AG20443 (cell line): ENCODE measurements at regions not wholly inside any gene's neighbourhood (a gene's known extent, or its start where the extent isn't known, plus 50 kb on each side); places are given as distances from the start of the nearest gene placed in this dataset.

Experiments
- DNase-seq: peaks from one replicate; pipeline ENCODE4 v3.0.0; 2012; ENCODE audit warnings: low spot score, mixed read lengths

GRCh38 chr18:11553098-11553940, 56.1 kb upstream of the SLC35G4 start:
- peak; percentile 76 for DNase-seq

DNA sequence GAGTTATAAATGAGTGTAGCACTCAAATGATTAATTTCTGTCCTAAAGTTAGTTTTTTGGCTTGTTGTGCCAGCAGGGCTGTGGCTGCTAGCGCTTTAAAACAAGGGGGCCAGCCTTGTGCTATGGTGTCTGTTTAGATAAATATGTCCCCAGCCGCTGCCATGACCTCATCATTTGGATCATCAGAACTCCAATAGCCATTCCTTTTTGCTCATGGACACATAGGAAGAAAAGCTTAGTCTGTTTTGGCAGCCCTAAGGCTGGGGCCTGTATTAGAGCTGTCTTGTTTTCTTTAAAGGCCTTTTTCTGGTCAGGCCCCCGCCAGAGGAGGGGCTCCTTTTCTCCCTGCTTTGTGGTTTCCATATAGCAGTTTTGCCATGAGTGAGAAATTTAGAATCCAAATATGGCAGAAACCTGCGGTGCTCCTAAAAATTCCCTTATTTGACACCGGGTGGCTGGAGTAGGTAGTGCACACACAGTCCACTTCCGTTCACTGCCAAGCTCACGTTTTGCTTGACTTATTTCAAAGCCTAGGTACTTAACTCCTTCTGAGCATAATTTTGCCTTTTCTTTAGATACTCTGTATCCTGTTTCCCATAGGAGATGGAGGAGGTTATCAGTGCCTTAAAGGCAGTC, 60.4 kb upstream of the SLC35G4 start:
- no peak for DNase-seq

DNA sequence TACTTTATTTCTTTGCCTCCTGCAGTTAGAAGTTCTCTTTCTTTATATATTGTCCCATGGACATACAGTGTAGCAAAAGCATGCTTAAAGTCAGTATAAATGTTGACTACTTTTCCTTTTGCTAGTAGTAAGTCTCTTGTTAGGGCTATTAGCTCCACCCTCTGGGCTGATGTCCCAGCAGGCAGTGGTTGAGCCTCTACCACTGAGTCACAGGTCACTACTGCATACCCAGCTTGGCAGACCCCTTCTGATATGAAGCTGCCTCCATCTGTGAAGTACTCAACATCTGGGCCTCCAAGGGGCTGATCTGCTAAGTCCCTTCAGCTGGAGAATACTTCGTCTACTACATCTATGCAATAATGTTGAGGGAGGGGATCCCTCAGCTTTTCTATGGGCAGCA, 61.0 kb upstream of the SLC35G4 start:
- no peak for DNase-seq

DNA sequence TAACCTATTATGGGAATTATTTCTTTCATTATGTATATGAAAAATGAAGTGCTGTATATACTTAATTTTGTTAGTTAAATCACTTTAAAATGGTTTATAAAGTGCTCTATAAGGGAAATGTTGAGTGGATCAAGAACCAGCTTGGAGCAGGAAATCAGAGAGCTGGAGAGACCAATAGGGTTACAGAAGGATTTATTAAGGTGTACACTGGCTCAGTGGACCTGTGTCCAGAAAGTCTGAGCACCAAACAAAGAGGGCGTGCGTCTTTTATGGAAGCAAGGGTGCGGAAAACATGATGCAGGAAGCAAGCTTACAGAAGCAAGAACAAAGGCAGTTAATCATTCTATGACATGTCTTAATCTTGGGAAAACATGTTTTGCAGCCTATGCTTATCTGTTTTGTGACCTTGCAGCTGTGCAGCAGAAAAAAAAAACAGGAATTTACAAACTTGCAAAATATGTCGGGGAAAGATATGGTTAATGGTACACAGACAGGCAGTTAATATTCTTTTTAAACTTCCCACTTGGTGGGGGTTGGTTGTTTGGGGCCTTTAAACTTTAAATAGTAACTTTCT, 65.2 kb upstream of the SLC35G4 start:
- DNase-seq = no peak

- no peak for DNase-seq
Observed at GRCh38 chr18:11541179-11541578, 68.2 kb upstream of the SLC35G4 start.

DNA sequence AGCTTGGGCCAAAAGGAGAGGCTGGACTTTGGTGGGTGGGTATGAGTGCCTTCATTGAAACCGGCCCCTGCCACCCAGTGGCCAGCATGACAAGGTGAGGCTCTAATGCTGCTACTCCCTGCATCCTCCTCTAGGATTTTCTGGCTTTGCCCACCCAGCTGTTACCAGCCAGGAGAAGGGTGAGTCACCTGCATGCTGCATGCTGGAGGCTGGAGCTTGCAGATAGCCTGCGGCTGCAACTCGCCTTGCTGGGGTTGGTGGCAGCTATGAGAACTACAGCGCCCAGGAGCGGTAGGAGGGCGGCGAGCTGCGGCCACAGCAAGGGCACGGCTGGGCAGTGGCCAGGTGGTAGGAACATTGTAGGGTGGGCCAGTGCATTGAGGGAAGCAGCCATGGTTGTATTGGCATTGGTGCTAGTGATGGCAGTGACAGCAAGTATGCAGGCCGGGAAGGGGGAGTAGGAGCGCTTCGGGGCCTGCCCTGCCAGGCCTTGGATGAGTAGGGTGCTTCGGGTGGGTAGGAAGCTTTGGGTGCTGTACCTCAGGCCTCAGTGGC, 75.4 kb upstream of the SLC35G4 start:
- no peak for DNase-seq

- DNase-seq = no peak
Observed at GRCh38 chr18:11533513-11533890, 75.9 kb upstream of the SLC35G4 start.

DNA sequence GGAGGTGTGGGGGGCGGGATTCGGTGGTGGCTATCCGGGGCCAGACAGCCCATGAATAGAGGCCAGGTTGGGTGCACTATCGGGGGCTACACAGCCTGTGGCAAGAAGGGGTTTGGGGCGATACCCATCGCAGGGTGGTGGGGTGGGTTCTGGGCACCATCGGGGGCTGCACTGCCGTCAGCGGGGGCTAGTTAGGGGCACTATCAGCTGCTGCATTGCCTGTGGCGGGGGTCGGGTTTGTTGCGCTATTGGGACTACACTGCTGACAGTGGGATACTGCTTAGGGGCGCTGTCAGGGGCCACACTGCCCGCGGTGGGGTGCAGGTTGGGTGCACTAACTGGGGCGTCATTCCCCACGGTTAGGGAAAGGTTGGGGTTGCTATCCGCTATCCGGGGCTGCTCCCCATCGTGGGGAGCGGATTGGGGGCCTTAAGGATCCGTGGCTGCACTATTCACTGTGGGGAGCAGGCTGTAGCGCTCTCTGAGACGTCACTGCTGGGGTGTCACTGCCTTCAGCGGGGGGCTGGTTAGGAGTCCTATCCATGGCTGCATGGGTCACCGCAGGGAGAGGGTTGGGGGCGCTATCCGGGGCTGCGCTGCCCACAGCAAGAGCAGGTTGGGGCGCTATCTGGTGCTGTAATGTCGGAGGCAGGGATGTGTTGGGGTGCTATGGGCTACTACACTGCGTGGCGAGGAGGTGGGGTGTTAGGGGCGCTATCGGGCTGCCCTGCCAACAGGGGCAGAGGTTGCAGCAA, 76.5 kb upstream of the SLC35G4 start:
- DNase-seq = no peak

GRCh38 chr18:11529081-11529480, 80.3 kb upstream of the SLC35G4 start:
- no peak for DNase-seq

- no peak for DNase-seq
Observed at GRCh38 chr18:11526675-11527074, 82.7 kb upstream of the SLC35G4 start.

DNA sequence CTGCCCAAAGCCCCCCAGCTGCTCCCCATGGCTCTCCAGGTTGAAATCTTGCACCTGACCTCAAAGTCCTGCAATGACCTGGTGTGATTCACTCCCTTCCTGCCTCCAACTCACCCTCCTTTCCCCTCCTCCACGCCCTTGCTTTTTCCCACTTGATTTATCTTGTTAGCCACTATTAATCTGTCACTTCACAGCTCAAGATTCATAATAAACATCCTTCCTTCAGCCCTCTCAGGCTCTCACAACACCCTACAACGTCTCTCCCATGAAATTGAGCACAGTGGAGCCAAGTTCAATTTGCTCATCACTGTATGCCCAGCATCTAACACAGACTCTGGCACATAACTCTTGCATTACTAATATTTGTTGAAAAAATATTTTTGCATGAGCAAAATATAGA, 85.6 kb upstream of the SLC35G4 start:
- no peak for DNase-seq

- DNase-seq = no peak
Observed at GRCh38 chr18:11522992-11523391, 86.4 kb upstream of the SLC35G4 start.

GRCh38 chr18:11521853-11522252, 87.5 kb upstream of the SLC35G4 start:
- DNase-seq = no peak

DNA sequence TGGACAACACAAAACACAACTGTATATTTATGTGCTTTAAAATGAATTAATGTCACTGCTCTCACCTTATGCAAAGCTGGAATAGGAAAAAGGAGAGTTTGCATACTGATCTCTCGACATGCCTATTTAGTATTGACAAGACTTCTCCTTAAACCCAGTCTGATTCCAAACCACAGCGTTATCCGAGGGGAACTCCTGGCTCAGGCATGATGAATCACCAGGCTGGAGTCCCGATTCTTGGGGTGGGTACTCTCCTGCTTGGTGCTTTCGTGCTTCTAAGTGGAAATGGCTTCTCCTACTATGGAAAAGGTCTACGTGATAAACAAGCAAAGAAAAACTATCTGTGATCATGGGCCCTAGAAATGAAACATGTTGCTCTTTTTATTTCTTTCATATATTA, 88.9 kb upstream of the SLC35G4 start:
- DNase-seq = no peak

GRCh38 chr18:11518788-11519685, 90.4 kb upstream of the SLC35G4 start:
- DNase-seq = peak; percentile 35

- no peak for DNase-seq
Observed at GRCh38 chr18:11517704-11518103, 91.7 kb upstream of the SLC35G4 start.

- DNase-seq = peak; percentile 45
Observed at GRCh38 chr18:11516751-11517503, 92.5 kb upstream of the SLC35G4 start.

DNA sequence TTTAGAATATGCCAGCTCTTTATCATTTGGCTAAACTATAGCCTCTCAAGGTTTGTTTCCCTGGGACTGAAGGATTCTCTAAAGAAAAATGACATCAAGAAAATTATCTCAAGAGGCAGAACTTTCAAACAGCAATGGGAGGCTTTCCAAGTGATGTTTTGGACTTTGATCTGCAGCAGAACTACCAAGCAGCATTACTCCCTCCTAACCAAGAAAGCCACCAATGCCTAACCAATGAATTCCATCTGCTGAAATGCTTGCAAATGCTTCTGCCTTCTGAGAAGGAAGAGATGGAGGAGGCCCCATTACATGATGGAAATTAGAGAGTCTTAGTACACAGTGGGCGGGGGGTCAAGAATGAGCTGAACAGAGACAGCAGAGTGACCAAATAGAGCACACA, 95.1 kb upstream of the SLC35G4 start:
- no peak for DNase-seq

- DNase-seq = no peak
Observed at GRCh38 chr18:11512096-11513025, 97.0 kb upstream of the SLC35G4 start.
